ENCODE measurements at regions not wholly inside any gene's neighbourhood (a gene's known extent, or its start where the extent isn't known, plus 50 kb on each side); places are given as distances from the start of the nearest gene placed in this dataset.

GRCh38 chr13:23514076-23514475 is 56.1 kb upstream of the TNFRSF19 start (continued):
- TF ChIP-seq ZSCAN5A (tag by site-specific recombination; IDR thresholded peaks at IDR 0.05): no peak

DNA sequence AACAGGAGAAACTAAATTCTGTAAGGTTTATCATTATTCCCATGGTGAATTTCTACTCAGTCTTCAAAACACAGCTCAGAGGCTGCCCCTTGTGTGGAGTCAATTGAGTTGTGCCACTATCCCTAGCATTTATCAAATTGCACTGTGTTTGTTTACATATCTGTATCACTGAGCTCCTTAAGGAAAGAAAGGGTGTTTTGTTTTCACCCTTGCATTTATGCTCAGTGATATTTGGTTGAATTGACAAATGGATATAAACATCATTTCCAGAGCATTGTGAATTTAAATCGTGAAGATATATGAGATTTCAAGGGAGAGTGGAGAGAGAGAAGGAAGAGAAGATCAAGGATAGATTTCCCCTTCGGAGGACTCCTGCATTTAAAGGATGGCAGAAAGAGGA is 55.1 kb upstream of the TNFRSF19 start:
- ChIA-PET POLR2A (no interaction called here), CTCF (no interaction called here)
- H3K4me1 ChIP-seq (ENCODE audit: control insufficient read depth, insufficient read depth, low read length): peaks cover 7% of the 10 kb centered on the region; the same call in 1 of the 2 replicates
- no peaks in the 10 kb centered on the region for H3K9me3 ChIP-seq (ENCODE audit: control insufficient read depth, insufficient read depth, low read depth, low read length)
- no peak for TF ChIP-seq ZNF785 (tag by site-specific recombination; IDR thresholded peaks at IDR 0.05)
- TF ChIP-seq, protein P1, sequence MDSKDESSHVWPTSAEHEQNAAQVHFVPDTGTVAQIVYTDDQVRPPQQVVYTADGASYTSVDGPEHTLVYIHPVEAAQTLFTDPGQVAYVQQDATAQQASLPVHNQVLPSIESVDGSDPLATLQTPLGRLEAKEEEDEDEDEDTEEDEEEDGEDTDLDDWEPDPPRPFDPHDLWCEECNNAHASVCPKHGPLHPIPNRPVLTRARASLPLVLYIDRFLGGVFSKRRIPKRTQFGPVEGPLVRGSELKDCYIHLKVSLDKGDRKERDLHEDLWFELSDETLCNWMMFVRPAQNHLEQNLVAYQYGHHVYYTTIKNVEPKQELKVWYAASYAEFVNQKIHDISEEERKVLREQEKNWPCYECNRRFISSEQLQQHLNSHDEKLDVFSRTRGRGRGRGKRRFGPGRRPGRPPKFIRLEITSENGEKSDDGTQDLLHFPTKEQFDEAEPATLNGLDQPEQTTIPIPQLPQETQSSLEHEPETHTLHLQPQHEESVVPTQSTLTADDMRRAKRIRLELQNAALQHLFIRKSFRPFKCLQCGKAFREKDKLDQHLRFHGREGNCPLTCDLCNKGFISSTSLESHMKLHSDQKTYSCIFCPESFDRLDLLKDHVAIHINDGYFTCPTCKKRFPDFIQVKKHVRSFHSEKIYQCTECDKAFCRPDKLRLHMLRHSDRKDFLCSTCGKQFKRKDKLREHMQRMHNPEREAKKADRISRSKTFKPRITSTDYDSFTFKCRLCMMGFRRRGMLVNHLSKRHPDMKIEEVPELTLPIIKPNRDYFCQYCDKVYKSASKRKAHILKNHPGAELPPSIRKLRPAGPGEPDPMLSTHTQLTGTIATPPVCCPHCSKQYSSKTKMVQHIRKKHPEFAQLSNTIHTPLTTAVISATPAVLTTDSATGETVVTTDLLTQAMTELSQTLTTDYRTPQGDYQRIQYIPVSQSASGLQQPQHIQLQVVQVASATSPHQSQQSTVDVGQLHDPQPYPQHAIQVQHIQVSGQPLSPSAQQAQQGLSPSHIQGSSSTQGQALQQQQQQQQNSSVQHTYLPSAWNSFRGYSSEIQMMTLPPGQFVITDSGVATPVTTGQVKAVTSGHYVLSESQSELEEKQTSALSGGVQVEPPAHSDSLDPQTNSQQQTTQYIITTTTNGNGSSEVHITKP (tag by site-specific recombination; IDR thresholded peaks at IDR 0.05): peak; percentile 62
- H3K4me3 ChIP-seq (ENCODE audit: low read depth, low read length): no peak overlapping the region
- no peaks in the 10 kb centered on the region for H3K36me3 ChIP-seq (ENCODE audit: control insufficient read depth in 2 of 2, insufficient read depth in 1 of 2, low read length in 2 of 2)
- H3K27ac ChIP-seq (ENCODE audit: extremely low read depth, low read depth, low read length): no peak overlapping the region

GRCh38 chr13:23516190-23516589 is 54.0 kb upstream of the TNFRSF19 start:
- ChIA-PET CTCF (interaction anchor here (0.6 kb wide), 1 partner anchor 309 kb away, joined by 3 read pairs; no protein-coding TSS in a partner anchor), POLR2A (no interaction called here)
- peaks cover 7% of the 10 kb centered on the region; the same call in 1 of the 2 replicates for H3K4me1 ChIP-seq (ENCODE audit: control insufficient read depth, insufficient read depth, low read length)
- H3K4me3 ChIP-seq (ENCODE audit: low read depth, low read length): no peak overlapping the region
- TF ChIP-seq BCL6B (tag by site-specific recombination; IDR thresholded peaks at IDR 0.05) (no peak), ZNF426 (tag by site-specific recombination; IDR thresholded peaks at IDR 0.05) (no peak), TCF7L2 (IDR thresholded peaks at IDR 0.05; ENCODE audit: borderline replicate concordance, low read depth, low read length) (peak; percentile 61; the same call in 1 of the 2 replicates), FEZF1 (tag by site-specific recombination; IDR thresholded peaks at IDR 0.05) (peak; percentile 19; the same call in 1 of the 2 replicates), YY2 (tag by site-specific recombination; IDR thresholded peaks at IDR 0.05) (no peak)
- TF ChIP-seq, protein P2, sequence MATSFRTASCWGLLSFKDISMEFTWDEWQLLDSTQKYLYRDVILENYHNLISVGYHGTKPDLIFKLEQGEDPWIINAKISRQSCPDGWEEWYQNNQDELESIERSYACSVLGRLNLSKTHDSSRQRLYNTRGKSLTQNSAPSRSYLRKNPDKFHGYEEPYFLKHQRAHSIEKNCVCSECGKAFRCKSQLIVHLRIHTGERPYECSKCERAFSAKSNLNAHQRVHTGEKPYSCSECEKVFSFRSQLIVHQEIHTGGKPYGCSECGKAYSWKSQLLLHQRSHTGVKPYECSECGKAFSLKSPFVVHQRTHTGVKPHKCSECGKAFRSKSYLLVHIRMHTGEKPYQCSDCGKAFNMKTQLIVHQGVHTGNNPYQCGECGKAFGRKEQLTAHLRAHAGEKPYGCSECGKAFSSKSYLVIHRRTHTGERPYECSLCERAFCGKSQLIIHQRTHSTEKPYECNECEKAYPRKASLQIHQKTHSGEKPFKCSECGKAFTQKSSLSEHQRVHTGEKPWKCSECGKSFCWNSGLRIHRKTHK (tag by site-specific recombination; IDR thresholded peaks at IDR 0.05): no peak
- H3K27ac ChIP-seq (ENCODE audit: extremely low read depth, low read depth, low read length): no peak overlapping the region
- no peaks in the 10 kb centered on the region for H3K36me3 ChIP-seq (ENCODE audit: control insufficient read depth in 2 of 2, insufficient read depth in 1 of 2, low read length in 2 of 2)
- H3K9me3 ChIP-seq (ENCODE audit: control insufficient read depth, insufficient read depth, low read depth, low read length): no peaks in the 10 kb centered on the region

GRCh38 chr13:23516702-23517101 is 53.5 kb upstream of the TNFRSF19 start:
- no peaks in the 10 kb centered on the region for H3K36me3 ChIP-seq (ENCODE audit: control insufficient read depth in 2 of 2, insufficient read depth in 1 of 2, low read length in 2 of 2)
- H3K27ac ChIP-seq (ENCODE audit: extremely low read depth, low read depth, low read length): no peak overlapping the region
- peaks cover 4% of the 10 kb centered on the region; the same call in 1 of the 2 replicates for H3K4me1 ChIP-seq (ENCODE audit: control insufficient read depth, insufficient read depth, low read length)
- ChIA-PET POLR2A (no interaction called here), CTCF (no interaction called here)
- H3K4me3 ChIP-seq (ENCODE audit: low read depth, low read length): no peak overlapping the region
- H3K9me3 ChIP-seq (ENCODE audit: control insufficient read depth, insufficient read depth, low read depth, low read length): no peaks in the 10 kb centered on the region
- TF ChIP-seq KLF8 (tag by site-specific recombination; IDR thresholded peaks at IDR 0.05): no peak
- TF ChIP-seq, protein P3, sequence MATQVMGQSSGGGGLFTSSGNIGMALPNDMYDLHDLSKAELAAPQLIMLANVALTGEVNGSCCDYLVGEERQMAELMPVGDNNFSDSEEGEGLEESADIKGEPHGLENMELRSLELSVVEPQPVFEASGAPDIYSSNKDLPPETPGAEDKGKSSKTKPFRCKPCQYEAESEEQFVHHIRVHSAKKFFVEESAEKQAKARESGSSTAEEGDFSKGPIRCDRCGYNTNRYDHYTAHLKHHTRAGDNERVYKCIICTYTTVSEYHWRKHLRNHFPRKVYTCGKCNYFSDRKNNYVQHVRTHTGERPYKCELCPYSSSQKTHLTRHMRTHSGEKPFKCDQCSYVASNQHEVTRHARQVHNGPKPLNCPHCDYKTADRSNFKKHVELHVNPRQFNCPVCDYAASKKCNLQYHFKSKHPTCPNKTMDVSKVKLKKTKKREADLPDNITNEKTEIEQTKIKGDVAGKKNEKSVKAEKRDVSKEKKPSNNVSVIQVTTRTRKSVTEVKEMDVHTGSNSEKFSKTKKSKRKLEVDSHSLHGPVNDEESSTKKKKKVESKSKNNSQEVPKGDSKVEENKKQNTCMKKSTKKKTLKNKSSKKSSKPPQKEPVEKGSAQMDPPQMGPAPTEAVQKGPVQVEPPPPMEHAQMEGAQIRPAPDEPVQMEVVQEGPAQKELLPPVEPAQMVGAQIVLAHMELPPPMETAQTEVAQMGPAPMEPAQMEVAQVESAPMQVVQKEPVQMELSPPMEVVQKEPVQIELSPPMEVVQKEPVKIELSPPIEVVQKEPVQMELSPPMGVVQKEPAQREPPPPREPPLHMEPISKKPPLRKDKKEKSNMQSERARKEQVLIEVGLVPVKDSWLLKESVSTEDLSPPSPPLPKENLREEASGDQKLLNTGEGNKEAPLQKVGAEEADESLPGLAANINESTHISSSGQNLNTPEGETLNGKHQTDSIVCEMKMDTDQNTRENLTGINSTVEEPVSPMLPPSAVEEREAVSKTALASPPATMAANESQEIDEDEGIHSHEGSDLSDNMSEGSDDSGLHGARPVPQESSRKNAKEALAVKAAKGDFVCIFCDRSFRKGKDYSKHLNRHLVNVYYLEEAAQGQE (tag by site-specific recombination; IDR thresholded peaks at IDR 0.05): no peak

Measured in HEK293 (cell line).